T1000 (cell line): ENCODE measurements at regions not wholly inside any gene's neighbourhood (a gene's known extent, or its start where the extent isn't known, plus 50 kb on each side); places are given as distances from the start of the nearest gene placed in this dataset.

ENCODE experiments used
- DNase-seq: peaks from one replicate; lab custom pipeline; 2025; ENCODE audit warnings: mixed read lengths; lab: John Stamatoyannopoulos, UW

DNA sequence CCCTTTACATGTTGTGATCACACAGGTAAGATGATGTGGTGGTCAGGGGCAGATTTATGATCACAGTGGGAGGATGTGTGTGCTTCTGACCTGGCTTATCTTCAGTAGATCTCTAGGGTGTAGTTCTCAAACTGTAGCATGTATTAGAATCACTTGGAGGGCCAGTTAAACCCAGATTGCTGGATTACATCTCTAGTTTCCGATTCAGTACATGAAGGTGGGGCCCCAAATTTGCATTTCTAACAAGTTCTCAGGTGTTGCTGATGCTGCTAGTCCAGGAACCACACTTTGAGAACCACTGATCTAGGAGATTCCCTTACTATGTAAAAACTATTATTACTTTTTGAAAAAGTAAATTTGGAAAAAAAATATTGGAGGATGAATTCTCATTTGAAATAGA is 199.3 kb upstream of the GOLIM4 start:
- no peak for DNase-seq

- DNase-seq, result no peak
Observed at GRCh38 chr3:168292296-168292695, 196.6 kb upstream of the GOLIM4 start.

- DNase-seq, result no peak
Observed at GRCh38 chr3:168289471-168290008, 193.8 kb upstream of the GOLIM4 start.

- no peak for DNase-seq
Observed at GRCh38 chr3:168288511-168289401, 193.0 kb upstream of the GOLIM4 start.

DNA sequence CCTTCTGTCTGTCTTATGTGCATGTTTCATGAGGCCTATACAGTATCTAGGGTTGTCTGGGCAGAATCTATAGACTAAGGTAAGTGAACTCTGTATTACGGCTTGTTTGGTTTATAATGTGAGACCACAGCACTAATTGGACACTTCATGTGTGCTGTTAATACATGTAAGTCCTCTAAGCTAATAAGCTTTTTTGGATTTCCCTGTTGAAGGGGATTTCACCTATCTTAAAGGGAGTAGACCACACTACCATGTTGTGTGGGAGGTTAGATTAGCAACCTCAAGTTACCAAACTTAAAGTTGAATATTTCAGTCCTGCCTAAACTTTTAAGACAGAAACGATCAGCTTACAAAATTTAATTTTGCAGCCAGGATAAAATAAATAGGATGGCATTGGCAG is 189.8 kb upstream of the GOLIM4 start:
- DNase-seq, result no peak

- DNase-seq, result no peak
Observed at GRCh38 chr3:168284728-168285127, 189.0 kb upstream of the GOLIM4 start.

GRCh38 chr3:168275662-168276061 is 179.9 kb upstream of the GOLIM4 start:
- no peak for DNase-seq

GRCh38 chr3:168273917-168274316 is 178.2 kb upstream of the GOLIM4 start:
- DNase-seq, result no peak

GRCh38 chr3:168273036-168273435 is 177.3 kb upstream of the GOLIM4 start:
- DNase-seq, result no peak

DNA sequence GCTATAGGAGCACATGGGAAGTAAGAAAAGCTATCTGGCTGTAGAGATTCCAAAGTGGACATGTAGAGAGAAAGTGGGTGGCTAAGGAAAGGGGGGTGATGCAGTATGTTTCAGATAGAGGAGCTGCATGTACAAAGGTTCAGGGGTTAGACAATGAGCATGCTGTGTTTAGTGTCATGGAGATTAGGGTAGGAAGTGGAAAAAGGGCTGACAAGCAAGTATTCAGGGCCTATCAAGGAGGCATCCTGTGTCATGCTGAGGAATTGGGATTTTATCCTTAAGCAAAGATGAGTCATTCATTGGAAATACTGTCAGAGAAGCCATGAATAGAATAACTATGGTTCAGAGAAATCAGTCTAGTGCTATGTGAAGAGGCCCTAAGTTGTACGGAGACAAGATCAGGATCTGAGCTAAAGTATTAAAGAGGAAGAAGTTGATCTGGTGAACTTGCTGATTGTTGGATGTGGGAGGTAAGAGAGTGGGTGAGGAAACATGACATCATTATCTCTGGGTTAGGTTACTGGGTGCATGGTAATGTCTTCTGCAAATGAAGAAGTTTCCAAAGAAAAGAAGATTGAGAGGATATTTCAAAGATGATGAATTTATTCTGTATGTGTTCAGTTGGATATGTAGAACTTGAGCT is 176.7 kb upstream of the GOLIM4 start:
- DNase-seq, result no peak

- no peak for DNase-seq
Observed at GRCh38 chr3:168271932-168272331, 176.2 kb upstream of the GOLIM4 start.

DNA sequence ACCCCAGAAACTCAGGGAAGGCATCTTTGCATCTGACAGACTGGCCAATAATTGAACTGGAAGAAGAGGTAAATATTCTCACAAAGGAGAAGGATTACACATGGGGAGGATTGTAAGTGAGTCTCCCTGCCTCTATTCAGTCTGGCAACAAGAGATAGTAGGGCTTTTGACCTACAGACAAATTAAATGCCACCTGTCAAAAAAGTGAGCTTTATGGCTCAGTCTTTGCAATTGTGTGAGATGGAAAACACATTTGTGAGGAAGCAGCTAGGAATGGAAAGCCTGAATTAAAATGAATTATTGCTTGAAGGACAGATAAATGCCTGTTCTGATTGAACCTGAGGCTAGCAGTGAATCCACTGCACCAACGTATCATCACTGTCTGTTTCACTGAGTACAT is 173.3 kb upstream of the GOLIM4 start:
- DNase-seq, result no peak

DNA sequence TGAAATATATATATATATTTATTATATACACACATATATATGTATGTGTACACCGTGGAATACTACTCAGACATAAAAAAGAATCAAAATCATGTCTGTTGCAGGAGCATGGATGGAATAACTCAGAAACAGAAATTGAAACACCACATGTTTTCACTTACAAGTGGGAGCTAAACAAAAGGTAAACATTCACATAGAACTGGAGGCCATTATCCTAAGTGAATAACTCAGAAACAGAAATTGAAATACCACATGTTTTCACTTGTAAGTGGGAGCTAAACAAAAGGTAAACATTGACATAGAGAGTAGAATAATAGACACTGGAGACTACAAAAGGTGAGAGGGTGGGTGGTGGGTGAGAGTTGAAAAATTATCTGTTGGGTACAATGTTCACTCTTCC is 171.5 kb upstream of the GOLIM4 start:
- no peak for DNase-seq

GRCh38 chr3:168266335-168266734 is 170.6 kb upstream of the GOLIM4 start:
- DNase-seq, result no peak

DNA sequence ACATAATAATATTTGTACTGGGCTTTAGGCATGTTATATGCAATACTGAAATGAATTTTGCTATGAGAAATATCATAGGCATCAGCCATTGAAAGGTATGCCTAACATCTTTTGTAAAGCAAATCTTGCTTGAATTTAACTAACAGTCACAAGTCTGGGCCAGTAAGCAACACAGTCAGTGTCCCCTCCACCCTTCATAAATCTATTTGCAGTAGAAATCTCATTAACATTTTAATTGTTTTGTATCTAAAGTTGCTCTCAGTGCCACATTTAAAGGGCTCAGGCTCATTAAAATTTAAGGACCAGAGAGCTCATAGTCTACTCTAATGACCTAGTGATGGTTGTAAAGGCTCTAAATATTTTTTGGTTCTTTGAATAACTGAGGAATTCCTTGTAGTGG is 167.2 kb upstream of the GOLIM4 start:
- DNase-seq, result no peak

- no peak for DNase-seq
Observed at GRCh38 chr3:168260859-168261258, 165.1 kb upstream of the GOLIM4 start.

- DNase-seq, result no peak
Observed at GRCh38 chr3:168251371-168251770, 155.6 kb upstream of the GOLIM4 start.

DNA sequence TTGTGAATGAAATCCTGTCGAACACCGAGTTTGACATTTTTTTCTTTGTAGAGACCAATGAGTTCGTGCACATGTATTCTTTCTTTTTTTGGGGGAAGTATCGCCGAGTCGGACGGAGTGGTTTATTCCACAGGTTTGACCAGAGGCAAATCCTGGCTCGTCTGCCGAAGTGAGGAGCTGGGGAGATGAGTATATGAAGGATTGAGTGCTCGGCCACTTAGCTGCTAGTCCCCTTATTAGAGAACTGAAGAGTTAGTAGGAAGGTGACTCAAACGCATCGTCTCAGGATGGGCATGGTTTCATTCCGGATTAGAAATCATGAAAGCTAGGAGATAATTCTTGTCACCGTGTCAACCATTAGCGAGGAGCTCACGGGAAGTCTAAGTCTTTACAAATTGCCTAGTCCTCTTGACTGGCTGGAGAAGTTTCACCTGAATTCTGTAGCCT is 154.7 kb upstream of the GOLIM4 start:
- no peak for DNase-seq

- peak; percentile 78 for DNase-seq
Observed at GRCh38 chr3:168249550-168250414, 154.1 kb upstream of the GOLIM4 start.

GRCh38 chr3:168249205-168249549 is 153.5 kb upstream of the GOLIM4 start:
- DNase-seq, result no peak

DNA sequence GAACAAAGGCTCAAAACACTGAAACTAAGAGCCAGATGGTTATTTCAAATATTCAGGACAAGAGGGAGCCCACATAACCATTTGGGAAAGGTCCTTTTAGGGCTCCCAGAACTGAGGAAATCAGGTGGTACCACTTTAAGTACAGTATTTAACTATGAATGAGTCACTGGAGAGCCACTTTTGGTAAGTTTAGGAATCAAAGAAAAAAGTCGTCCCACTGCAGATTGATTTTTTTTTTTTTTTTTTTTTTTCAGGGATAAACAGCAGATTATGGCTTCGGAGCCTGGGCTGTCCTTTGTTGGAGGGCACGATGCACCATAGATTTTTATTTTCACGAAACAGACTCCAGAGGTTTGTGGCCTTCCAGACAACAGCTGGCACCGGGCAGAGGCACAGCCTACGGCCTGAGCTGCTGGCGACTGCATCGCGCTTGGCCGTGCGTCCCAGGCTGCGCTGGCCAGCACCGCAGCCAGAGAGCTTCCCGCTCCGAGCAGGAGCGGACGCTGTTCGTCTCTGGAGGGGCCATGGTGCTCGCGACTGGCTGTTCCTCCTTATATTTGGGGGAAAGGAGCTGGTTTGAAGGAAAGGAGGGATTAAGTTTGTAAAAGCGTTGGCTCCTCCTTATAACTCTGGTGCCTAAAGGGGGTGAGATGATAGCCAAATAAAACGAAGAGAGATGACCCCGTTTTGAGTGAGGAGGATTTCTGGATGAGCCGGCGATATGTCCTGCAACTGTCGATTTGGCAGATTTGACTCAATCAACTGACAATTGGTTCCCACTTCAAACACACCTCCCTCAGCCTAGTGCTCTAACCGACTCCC is 152.9 kb upstream of the GOLIM4 start:
- no peak for DNase-seq
